ENCODE measurements at regions not wholly inside any gene's neighbourhood (a gene's known extent, or its start where the extent isn't known, plus 50 kb on each side); places are given as distances from the start of the nearest gene placed in this dataset.

DNA sequence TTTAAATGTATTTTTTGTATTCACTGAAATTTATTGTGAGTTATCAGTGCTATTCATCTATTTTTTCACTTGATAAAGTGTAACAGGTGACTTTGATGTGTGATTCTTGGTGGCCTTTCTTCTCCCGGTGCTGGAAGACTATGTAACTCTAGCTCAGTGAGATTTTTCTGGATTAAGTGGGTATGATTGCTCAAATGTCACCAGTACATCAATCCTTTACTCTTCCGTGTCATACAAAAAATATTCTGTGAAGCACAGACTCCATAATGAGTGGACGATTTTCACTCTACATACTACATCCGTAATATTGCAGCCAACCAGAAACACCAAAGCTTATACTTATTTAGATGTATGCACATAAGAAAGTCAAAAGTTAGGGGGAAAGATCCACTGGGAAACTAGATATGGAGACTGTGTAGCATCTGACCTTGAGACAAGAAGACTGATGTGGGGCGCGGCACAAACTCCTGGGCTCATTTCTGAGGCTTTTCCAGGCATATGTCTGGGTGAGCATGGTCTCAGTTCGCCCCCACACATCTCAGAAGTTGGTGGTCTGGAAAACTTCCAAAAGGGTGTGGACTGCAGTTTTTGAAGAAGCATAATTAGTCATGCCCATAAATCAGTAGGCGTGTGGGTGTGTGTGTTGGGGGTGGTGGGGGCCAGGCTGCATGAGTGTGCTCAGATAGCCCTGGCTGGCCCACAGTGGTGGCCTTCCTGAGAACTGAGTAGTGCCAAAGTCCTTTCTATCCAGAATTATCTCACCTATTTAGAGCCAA, 53.9 kb upstream of the TENM3 start:
- no peak overlapping the region for H3K4me3 ChIP-seq (replicated peaks; ENCODE audit: low read depth, low read length)
- DNase-seq (ENCODE audit: extremely low read depth, insufficient read length), result no peak
- no peaks in the 10 kb centered on the region for H3K27me3 ChIP-seq (replicated peaks; ENCODE audit: control insufficient read depth, insufficient read depth, low read length)
- no peaks in the 10 kb centered on the region for H3K36me3 ChIP-seq (ENCODE audit: control insufficient read depth, insufficient read depth, low read length)
- TF ChIP-seq, protein P1, sequence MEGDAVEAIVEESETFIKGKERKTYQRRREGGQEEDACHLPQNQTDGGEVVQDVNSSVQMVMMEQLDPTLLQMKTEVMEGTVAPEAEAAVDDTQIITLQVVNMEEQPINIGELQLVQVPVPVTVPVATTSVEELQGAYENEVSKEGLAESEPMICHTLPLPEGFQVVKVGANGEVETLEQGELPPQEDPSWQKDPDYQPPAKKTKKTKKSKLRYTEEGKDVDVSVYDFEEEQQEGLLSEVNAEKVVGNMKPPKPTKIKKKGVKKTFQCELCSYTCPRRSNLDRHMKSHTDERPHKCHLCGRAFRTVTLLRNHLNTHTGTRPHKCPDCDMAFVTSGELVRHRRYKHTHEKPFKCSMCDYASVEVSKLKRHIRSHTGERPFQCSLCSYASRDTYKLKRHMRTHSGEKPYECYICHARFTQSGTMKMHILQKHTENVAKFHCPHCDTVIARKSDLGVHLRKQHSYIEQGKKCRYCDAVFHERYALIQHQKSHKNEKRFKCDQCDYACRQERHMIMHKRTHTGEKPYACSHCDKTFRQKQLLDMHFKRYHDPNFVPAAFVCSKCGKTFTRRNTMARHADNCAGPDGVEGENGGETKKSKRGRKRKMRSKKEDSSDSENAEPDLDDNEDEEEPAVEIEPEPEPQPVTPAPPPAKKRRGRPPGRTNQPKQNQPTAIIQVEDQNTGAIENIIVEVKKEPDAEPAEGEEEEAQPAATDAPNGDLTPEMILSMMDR (IDR thresholded peaks at IDR 0.05; ENCODE audit: insufficient read depth, low read length, poor library complexity, severe bottlenecking), result no peak

DNA sequence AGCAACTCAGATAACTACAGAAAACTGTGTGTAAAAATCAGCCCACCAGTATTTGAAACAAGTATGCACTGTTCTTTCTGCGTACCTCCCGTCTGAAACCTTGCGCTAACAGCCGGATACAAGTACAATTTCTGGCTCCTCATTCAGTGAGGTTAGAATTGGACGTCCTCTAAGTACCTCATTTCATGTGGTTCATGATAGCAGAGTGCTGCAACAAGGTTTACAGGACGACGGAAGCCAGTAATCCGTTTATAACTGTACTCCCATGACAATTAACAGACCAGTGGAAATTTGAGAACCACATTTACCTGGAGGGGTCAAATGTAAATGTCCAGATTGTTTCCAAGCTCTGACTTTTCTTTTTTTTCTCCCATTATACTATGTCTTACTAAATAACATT, 52.9 kb upstream of the TENM3 start:
- no peak for DNase-seq (ENCODE audit: extremely low read depth, insufficient read length)
- TF ChIP-seq, protein P1 (IDR thresholded peaks at IDR 0.05; ENCODE audit: insufficient read depth, low read length, poor library complexity, severe bottlenecking), result no peak
- H3K4me3 ChIP-seq (replicated peaks; ENCODE audit: low read depth, low read length), result no peak overlapping the region
- H3K36me3 ChIP-seq (ENCODE audit: control insufficient read depth, insufficient read depth, low read length), result no peaks in the 10 kb centered on the region
- H3K27me3 ChIP-seq (replicated peaks; ENCODE audit: control insufficient read depth, insufficient read depth, low read length), result no peaks in the 10 kb centered on the region

DNA sequence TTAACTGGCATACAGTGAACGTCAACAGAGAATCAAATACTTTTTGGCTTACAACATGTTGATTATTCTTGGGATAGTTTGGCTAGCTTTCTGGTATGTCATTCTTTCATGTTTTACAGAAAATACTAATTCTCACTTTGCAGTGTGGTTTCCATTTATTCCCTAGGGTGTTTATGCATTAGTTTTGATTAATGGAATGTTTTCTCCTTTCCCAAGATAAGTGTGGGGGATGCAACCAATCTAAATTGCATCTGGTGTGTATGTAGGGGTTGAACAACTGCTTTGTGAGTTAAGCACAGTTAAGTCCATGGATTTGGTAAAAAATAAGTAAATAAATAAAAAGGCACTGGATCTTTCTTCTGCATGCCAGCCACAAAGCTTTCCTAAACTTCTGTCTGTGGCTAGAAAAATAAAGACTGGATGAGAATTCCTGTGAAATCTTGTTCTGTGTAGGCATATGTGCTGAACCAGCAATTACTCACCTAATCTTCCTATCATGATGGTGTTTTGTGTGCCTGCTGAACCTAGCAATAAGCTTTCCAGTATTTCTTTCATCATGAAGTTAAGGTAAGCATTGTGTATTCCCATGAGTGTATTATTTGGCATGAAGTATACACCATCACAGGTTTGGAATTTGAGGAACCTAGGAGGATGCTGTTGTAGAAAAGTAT, 50.6 kb upstream of the TENM3 start:
- TF ChIP-seq, protein P1 (IDR thresholded peaks at IDR 0.05; ENCODE audit: insufficient read depth, low read length, poor library complexity, severe bottlenecking), result no peak

DNA sequence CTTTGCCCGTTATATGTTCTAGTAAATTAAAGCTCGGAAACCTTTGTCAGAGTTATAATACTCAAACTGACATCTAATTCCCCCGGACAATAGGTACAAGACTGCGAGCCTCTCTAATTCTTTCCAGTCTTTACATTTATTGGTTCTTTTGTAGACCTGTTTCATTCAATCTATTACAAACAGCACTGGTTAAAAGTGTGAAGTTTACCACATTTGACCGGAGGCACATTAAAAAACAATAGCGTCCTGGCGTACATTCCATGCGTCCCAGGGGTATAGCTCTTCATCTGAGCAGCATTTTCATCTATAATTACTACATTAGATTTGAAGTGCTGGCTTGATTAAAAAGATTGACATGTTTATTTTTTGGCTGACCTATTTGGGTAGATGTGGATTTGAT, 49.9 kb upstream of the TENM3 start:
- H3K36me3 ChIP-seq (ENCODE audit: control insufficient read depth, insufficient read depth, low read length), result no peaks in the 10 kb centered on the region
- no peak overlapping the region for H3K4me3 ChIP-seq (replicated peaks; ENCODE audit: low read depth, low read length)
- no peak for DNase-seq (ENCODE audit: extremely low read depth, insufficient read length)
- TF ChIP-seq, protein P1 (IDR thresholded peaks at IDR 0.05; ENCODE audit: insufficient read depth, low read length, poor library complexity, severe bottlenecking), result no peak
- H3K27me3 ChIP-seq (replicated peaks; ENCODE audit: control insufficient read depth, insufficient read depth, low read length), result no peaks in the 10 kb centered on the region

More for the DNA sequence above, 50.6 kb upstream of the TENM3 start:
- no peak for DNase-seq (ENCODE audit: extremely low read depth, insufficient read length)
- no peak overlapping the region for H3K4me3 ChIP-seq (replicated peaks; ENCODE audit: low read depth, low read length)
- no peaks in the 10 kb centered on the region for H3K36me3 ChIP-seq (ENCODE audit: control insufficient read depth, insufficient read depth, low read length)
- no peaks in the 10 kb centered on the region for H3K27me3 ChIP-seq (replicated peaks; ENCODE audit: control insufficient read depth, insufficient read depth, low read length)
